Activated CD4-positive, alpha-beta T cell treated with anti-CD3 and anti-CD28 coated beads, Interleukin-2, amount 50 U/mL, for 48 hours (primary cell): ENCODE measurements at regions not wholly inside any gene's neighbourhood (a gene's known extent, or its start where the extent isn't known, plus 50 kb on each side); places are given as distances from the start of the nearest gene placed in this dataset.
A peak's percentile ranks its signal among the peaks of the same experiment; 100 is the strongest.

Experiments
- DNase-seq, 2 experiments: peaks; one replicate each; pipeline ENCODE4 v3.0.0-alpha.2; 2020

DNA sequence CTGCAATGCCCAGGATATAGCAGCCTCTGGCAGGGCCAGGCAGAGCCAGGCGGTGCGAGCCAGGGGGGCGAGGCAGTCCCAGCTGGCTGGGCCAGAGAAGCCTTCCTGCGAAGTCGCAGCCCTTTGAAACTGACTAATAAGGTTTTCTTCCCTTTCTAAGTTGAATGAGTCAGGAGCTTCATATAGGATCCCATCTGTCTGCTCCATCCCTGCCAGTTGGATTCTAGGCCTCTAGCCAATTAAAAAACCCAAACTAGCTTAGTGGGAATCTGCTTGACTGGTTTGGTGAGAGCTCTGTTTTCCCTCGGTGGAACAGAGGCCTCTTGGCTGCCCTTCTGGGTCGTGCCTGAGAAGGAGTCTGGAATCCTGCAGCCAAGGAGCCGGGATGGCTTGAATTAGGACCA lies 70.1 kb upstream of the RAPGEF1 start:
- DNase-seq: no peak

DNA sequence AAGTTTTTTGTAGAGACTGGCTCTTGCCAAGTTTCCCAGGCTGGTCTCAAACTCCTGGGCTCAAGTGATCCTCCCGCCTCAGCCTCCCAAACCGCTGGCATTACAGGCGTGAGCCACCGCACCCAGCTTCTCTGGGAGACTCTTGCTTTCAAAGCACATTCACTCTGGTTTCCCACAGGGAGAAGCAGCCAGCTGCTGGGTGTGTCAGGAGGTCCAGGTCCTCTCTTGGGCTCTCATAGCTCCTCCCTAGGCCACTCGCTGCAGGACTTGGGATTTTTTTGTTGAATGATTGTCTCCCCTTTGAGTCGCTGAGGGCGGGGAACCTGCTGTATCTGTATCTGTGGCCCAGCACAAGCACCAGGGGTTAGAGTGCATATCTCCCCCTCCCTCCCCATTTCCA lies 68.4 kb upstream of the RAPGEF1 start:
- DNase-seq: no peak

DNA sequence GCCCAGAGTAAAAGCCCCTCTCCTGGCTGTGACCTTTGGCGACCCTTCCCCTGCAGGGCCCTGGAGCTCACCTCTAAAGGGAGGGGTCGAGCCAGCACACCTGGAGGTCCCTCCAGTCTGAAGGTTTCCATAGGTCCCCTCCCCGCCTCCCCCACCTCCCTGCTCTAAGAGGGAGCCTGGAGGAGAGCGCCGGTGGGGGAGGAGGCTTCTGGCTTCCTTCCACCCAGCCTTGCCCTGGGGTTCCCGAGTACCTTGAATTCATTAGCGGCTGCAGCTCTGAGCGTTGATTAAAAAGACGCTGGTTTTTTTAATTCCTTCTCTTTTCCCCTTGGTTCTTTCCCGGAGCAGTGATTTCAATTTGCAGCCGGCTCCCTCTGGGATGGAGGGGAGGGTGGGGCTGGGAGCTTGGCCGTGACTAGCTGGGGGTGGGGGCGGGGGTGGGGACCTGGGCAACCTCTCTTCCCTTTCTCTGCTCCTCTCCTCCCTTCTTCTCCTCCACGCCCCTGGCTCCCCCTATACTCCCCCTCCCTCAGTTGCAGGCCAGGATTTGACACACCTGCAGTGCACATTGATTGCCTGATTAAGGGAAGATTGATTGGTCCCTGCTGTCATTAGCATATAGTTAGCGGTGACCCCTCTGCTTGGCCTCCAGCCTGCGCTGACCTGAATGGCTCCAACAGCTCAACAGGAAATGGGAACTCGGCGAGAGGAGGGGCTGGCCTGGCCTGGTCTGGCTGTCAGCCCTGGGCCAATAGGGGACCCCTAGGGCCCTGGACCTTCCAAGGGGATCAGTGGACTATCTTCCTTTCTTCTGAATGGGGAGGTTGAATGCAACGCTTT lies 67.5 kb upstream of the RAPGEF1 start:
- DNase-seq: no peak

DNA sequence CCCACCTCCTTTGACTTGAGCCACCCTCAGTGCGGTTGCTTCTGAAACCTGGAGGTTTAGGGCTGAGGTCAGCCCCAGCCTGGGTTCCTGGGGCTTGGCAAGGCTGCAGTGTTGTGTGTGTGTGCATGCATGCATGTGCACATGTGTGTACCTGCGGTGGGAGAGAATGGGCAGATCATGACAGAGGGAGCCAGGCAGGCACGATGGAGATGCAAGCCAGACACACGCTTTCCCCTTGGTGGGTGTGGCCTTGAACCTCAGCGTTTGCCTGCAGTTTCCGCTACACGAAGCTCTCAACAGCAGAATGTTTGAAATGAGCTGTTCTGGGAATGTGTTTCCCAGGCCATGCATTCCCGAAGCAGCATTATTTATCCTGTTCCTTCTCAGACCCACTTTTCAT lies 65.9 kb upstream of the RAPGEF1 start:
- DNase-seq: no peak

DNA sequence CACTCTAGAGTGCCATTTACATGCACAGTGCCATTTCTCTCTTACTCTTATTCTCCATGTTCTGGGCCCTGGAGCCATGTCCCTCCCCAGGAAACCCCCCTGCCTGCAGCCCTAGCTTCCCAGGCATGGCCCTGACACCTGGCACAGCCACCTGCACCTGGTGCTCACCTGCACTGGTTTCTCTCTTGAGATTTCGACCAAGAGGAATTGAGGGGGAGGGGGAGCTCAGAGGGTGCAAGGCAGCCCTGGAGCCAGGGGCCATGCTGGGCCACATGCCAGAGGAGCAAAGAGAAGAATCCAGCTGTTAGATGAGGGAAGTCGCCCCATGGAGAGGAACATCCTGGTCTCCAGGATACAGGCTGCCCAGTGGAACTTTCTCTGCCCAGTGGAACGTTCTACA lies 65.0 kb upstream of the RAPGEF1 start:
- no peak for DNase-seq

DNA sequence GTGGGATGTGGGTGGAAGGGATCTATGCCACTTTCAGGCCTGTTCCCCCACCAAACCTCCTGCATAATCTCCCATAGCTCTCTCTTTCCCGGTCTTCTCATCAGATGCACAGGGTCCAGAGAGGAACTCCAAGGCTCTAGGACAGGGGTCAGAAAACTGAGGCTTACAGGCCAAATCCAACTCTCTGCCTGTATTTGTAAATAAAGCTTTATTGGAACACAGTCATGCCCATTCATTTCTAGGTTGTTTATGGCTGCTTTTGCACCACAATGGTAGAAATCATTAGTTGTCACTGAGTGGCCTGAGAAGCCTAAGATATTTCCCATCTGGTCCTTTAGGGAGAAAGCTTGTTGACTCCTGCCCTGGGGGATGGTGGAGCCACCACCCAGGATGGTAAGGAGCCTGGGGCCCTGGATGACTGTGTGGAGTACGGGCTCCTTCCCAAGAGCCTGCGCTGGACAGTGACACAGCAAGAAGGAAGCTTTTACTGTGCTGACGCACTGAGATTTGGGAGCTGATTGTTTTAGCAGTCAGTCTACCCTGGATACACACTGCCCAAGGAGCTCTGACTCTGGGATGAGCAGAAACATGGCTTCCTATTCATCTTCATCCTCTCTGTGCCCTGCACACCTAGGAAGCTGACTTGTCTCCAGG lies 64.0 kb upstream of the RAPGEF1 start:
- DNase-seq: no peak

DNA sequence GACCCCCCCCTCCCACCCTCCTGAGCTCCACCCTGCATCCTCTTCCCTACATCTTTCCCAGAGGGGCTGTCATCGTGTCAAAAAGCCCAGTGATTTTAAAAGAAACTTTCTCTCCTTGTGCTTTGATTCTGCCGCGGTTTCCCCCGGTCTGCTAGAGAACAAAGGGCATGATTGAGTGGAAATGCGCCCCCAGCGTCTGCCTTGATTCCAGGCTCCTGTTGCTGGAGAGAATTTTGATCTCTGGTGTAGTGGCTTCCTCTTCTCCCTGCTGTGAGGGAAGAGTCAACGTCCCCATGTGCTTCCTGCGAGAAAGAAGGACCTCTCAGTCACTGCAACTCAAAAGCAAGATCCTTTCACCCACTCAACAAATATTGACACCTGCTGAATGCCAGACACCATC lies 61.9 kb upstream of the RAPGEF1 start:
- DNase-seq: no peak

DNA sequence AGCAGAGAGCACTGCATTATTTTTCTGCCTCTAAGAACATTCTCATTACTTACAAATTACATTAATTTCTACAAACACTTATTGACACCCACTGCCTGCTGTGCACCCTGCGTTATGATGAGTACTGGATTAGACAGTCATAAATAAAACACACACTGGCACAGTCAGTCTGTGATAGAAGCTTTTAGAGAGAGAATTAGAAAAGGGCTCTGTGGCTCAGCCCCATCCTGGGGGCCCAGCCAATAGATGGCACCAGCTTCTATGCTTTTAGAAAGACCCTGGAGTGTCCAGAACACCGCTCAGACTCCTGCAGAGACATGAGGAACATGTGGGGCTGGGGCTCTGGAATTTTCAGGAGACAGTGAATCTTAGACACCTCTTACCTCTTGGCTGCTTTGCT lies 61.0 kb upstream of the RAPGEF1 start:
- no peak for DNase-seq

DNA sequence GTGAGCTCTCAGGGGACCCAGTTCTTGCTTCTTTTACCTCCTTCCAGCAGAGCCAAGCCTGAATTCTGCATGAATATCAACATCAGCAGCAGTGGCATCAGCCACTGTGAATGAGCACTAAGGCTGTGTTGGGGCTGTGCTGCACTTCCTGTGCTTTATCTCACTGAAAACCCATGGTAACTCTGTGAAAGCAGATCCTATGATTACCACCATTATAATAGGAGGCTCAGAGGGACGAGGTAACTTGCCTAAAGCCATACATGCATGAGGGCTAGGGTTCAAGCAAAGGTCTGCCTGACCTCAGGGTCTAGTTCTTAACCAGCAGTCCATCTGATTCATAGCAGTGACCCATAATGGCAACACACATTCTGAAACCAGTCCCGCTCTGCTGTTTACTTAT lies 60.5 kb upstream of the RAPGEF1 start:
- no peak for DNase-seq

DNA sequence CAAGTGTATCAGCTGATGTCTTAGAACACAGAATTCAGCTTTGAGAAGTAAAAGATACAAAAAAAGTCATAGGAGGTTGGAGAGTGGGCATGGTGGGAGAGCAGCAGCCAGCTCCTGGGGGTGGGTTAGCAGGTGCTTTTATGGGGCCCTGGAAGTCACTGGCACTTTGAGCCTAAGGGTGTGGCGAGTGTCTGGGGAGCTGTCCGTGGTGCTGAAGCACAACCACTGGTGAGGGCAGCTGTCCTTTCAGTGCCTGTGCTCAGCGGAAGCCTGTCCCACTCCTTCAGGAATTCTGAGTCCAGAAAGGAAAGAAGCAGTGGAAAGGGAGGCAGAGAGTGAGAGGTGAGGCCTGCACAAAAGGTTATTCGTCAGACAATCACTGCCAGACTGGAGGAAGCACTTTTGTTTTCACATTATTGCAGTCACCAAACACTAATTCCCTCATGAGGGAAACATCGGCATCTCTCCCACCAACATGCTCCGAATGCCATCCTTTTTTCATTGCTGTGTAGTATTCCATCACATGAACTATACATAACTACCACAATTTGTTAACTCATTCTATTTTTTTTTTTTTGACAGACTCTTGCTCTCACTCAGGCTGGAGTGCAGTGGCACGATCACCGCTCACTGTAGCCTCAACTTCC lies 59.4 kb upstream of the RAPGEF1 start:
- peak; percentile 68 to 70 for DNase-seq

DNA sequence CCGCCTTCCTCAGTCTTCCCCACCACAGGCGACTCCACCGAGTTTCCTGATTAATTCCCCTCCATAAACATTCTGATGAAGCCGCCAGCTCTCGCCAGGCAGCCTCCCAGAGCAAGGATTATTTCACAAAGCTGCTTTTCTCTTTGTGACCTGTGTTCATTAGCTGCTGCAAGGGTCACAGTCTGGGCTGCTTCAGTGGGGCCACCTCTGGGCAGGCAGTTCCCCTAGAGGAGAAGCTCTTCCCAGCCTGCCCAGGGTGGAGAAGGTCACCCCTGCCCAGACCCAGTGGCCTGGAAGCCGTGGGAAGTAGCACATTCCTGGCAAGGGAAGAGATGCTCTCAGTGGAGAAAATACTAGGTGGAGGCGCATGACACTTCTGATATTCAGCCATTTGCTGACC lies 58.4 kb upstream of the RAPGEF1 start:
- no peak for DNase-seq

DNA sequence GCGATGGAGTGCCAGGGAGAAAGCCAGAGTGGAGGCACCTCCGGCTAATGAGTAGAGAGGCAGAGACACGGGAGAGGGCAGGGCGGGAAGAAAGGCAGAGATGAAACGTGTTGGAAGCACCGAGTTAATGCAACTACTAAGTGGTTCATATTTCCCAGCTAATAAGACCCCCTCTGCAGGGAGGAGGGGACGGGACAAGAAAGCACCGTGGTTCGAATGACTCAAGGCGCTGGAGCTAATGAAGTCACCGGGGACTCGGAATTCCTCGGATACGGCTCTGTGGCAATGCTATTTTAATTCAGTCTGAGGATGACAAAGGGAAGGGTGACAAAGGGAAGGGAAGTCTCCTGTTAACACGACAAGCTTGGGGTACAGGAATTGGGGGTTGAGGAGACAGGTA lies 54.5 kb upstream of the RAPGEF1 start:
- DNase-seq: no peak

DNA sequence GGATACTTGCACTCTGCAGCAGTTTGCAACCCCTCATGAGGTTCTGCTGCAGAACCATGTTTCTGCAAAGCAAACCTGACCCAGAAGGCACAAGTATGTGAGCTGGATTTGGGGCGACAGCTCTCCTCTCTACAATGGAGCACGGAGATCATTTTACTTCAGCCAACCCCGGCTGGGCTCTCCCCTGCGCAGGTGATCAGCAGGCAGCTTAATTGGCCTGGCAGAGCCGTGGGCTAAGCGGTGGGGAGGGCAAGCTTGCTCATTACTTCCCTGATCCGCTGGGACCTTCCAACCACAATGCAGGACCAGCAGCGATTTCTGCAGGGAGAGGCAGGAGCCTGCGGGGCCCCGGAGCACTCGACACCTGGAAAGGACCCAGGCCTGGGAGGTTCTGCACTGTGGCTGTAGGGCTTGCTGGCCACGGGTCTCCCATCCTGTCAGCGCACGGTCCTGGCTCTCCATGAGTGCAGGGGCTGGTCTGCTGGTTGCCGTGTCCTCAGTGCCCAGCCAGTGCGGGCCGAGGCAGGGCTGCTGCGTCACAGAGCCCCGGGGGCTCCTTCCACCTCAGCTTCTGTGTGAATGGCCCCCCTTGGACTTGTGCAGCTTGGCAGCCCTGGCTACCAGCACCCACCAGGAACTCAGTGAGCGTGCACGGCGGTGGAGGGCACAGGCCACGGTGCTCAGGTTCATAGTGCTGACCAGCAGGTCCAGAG lies 51.8 kb upstream of the RAPGEF1 start:
- no peak for DNase-seq
